Spleen (tissue), 7 donors: ENCODE measurements at regions not wholly inside any gene's neighbourhood (a gene's known extent, or its start where the extent isn't known, plus 50 kb on each side); places are given as distances from the start of the nearest gene placed in this dataset.

ENCODE experiments used
- POLR2AphosphoS5 ChIP-seq, 3 donors: sonication (generic); formaldehyde crosslinking; IDR thresholded peaks; one replicate each; pipeline ENCODE4 v1.5.1; 2017; ENCODE audit warnings: antibody characterized with exemption in 3 of 3
- TF ChIP-seq, protein P1 (sequence below), 11 experiments: fragments of 200-600 bp in 7 of 11; fragments of 450-650 bp in 4 of 11; sonication (generic) in 4 of 11; IDR thresholded peaks in 8 of 11; conservative IDR thresholded peaks in 3 of 11; 1 replicate in 7 of 11; 2 replicates in 4 of 11; pipeline versions ENCODE4 v1.4.0 to v1.8.0; 2016 to 2021; ENCODE audit warnings: antibody characterized with exemption in 11 of 11, inconsistent platforms in 4 of 11, mild to moderate bottlenecking in 1 of 11
- donor health status: DM: no; HTN: no; CAD: no; lungs with moderate emphysema.
- donor health status: DM: no; HTN: no; CAD: no.
- donor health status: DM: no; HTN: no; CAD: no.

DNA sequence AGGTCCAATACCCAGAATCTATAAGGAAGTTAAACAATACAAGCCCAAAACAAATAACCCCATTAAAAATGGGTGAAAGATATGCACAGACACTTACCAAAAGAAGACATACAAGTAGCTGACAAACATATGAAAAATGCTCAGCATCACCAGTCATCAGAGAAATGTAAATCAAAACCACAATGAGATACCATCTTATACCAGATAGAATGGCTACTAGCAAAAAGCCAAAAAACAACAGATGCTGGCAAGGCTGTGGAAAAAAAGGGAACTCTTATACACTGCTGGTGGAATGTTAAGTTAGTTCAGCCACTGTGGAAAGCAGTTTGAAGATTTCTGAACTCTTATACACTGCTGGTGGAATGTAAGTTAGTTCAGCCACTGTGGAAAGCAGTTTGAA is 331.1 kb downstream of the KIF20B start:
- TF ChIP-seq, protein P1, sequence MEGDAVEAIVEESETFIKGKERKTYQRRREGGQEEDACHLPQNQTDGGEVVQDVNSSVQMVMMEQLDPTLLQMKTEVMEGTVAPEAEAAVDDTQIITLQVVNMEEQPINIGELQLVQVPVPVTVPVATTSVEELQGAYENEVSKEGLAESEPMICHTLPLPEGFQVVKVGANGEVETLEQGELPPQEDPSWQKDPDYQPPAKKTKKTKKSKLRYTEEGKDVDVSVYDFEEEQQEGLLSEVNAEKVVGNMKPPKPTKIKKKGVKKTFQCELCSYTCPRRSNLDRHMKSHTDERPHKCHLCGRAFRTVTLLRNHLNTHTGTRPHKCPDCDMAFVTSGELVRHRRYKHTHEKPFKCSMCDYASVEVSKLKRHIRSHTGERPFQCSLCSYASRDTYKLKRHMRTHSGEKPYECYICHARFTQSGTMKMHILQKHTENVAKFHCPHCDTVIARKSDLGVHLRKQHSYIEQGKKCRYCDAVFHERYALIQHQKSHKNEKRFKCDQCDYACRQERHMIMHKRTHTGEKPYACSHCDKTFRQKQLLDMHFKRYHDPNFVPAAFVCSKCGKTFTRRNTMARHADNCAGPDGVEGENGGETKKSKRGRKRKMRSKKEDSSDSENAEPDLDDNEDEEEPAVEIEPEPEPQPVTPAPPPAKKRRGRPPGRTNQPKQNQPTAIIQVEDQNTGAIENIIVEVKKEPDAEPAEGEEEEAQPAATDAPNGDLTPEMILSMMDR (IDR thresholded peaks at IDR 0.05 in 8 of 11, conservative IDR thresholded peaks at IDR 0.05 in 3 of 11): no peak
- TF ChIP-seq POLR2AphosphoS5 (IDR thresholded peaks at IDR 0.05): no peak
